ENCODE measurements at regions not wholly inside any gene's neighbourhood (a gene's known extent, or its start where the extent isn't known, plus 50 kb on each side); places are given as distances from the start of the nearest gene placed in this dataset.
"Not testable (repeated sequence)": the region's sequence is repeated elsewhere in the genome, so short reads cannot be mapped to it uniquely, and the experiment has no call there.

DNA sequence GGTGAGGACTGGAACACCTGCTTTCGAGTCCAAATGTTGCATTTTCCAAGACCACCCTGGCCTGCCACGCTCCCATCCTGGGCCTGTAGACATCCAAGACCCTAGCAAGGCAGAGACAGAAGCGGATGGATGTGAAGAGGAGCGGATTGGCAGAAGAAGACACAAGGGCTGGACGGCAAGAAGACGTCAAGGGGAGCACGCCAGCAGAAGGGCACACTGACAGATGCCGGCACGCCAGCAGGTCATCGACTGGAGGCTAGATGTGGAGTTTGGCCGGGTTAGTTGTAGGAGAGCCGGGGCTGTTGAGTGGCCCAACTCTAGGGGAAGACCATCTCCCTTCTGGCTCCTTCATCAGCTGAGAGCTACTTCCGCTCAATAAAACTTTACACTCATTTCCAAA, 251.6 kb downstream of the ZWINT start:
- TF ChIP-seq, protein P1, sequence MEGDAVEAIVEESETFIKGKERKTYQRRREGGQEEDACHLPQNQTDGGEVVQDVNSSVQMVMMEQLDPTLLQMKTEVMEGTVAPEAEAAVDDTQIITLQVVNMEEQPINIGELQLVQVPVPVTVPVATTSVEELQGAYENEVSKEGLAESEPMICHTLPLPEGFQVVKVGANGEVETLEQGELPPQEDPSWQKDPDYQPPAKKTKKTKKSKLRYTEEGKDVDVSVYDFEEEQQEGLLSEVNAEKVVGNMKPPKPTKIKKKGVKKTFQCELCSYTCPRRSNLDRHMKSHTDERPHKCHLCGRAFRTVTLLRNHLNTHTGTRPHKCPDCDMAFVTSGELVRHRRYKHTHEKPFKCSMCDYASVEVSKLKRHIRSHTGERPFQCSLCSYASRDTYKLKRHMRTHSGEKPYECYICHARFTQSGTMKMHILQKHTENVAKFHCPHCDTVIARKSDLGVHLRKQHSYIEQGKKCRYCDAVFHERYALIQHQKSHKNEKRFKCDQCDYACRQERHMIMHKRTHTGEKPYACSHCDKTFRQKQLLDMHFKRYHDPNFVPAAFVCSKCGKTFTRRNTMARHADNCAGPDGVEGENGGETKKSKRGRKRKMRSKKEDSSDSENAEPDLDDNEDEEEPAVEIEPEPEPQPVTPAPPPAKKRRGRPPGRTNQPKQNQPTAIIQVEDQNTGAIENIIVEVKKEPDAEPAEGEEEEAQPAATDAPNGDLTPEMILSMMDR (IDR thresholded peaks at IDR 0.05) = no peak
- no peak for DNase-seq

DNA sequence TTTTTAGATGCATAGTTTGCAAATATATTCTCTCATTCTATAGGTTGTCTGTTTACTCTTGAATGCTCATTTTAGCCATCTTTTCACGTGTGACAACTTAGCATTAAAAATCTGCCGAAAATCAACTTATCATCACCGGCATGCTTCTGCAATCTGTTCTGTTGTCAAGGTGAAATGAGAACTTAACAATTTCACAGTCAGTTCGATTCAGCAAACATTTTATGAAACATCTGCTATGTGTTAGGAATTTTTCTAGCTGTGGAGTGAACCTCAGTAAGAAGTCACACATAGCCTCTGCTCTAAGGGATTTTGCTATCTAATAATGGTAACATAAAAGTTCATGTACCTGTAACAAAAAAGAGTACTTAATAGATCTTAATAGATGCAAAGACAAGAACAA, 256.1 kb downstream of the ZWINT start:
- no peaks in the 10 kb centered on the region for H3K27me3 ChIP-seq (ENCODE audit: low read depth)
- no peak for ATAC-seq
- H3K9me3 ChIP-seq = no peaks in the 10 kb centered on the region
- H3K4me3 ChIP-seq = no peak overlapping the region
- H3K4me1 ChIP-seq = no peaks in the 10 kb centered on the region
- no peak overlapping the region for H3K27ac ChIP-seq
- TF ChIP-seq, protein P1 (IDR thresholded peaks at IDR 0.05) = no peak
- no peaks in the 10 kb centered on the region for H3K36me3 ChIP-seq
- no peak for DNase-seq
- intact Hi-C loops (cut with DNase I) = no loop called here

More for the DNA sequence above, 251.6 kb downstream of the ZWINT start:
- H3K4me1 ChIP-seq = no peaks in the 10 kb centered on the region
- no peaks in the 10 kb centered on the region for H3K36me3 ChIP-seq
- H3K4me3 ChIP-seq = no peak overlapping the region
- no peaks in the 10 kb centered on the region for H3K27me3 ChIP-seq (ENCODE audit: low read depth)
- intact Hi-C loops (cut with DNase I) = no loop called here
- no peak overlapping the region for H3K27ac ChIP-seq
- no peak for ATAC-seq
- no peaks in the 10 kb centered on the region for H3K9me3 ChIP-seq

DNA sequence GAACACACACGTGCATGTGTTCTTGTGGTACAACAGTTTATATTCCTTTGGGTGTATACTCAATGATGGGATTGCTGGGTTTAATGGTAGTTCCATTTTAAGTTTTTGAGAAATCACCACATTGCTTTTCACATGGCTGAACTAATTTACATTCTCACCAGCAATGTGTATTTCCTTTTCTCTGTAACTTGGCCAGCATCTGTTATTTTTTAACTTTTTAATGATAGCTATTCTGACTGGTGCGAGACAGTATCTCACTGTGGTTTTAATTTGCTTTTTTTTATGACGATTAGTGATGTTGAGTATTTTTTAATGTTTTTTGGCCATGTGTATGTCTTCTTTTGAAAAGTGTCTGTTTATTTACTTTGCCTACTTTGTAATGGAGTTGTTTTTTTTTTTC, 256.6 kb downstream of the ZWINT start:
- ATAC-seq = no peak

DNA sequence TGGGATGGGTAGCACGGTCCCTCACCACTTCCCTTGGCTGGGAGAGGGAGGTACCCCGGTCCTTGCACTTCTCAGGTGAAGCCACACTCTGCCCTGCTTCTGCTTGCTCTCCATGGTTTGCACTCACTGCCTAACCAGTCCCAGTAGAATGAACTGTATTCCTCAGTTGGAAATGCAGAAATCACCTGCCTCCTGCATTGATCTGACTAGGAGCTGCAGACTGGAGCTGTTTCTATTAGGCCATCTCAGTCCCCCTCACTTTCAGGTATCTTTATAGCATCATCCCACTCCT, 264.9 kb downstream of the ZWINT start:
- intact Hi-C loops (cut with DNase I) = no loop called here
- no peak overlapping the region for H3K4me3 ChIP-seq
- TF ChIP-seq, protein P1 (IDR thresholded peaks at IDR 0.05) = no peak
- H3K27me3 ChIP-seq (ENCODE audit: low read depth) = no peaks in the 10 kb centered on the region
- DNase-seq (no peak), ATAC-seq (no peak)
- H3K9me3 ChIP-seq = no peaks in the 10 kb centered on the region
- H3K4me1 ChIP-seq = no peaks in the 10 kb centered on the region
- H3K36me3 ChIP-seq = no peaks in the 10 kb centered on the region
- no peak overlapping the region for H3K27ac ChIP-seq

More for the DNA sequence above, 256.6 kb downstream of the ZWINT start:
- Histone ChIP-seq H3K27me3 (ENCODE audit: low read depth) (no peaks in the 10 kb centered on the region), H3K4me1 (no peaks in the 10 kb centered on the region), H3K27ac (no peak overlapping the region), H3K4me3 (no peak overlapping the region), H3K9me3 (no peaks in the 10 kb centered on the region), H3K36me3 (no peaks in the 10 kb centered on the region)
- intact Hi-C loops (cut with DNase I) = no loop called here
- no peak for DNase-seq
- TF ChIP-seq, protein P1 (IDR thresholded peaks at IDR 0.05) = no peak

DNA sequence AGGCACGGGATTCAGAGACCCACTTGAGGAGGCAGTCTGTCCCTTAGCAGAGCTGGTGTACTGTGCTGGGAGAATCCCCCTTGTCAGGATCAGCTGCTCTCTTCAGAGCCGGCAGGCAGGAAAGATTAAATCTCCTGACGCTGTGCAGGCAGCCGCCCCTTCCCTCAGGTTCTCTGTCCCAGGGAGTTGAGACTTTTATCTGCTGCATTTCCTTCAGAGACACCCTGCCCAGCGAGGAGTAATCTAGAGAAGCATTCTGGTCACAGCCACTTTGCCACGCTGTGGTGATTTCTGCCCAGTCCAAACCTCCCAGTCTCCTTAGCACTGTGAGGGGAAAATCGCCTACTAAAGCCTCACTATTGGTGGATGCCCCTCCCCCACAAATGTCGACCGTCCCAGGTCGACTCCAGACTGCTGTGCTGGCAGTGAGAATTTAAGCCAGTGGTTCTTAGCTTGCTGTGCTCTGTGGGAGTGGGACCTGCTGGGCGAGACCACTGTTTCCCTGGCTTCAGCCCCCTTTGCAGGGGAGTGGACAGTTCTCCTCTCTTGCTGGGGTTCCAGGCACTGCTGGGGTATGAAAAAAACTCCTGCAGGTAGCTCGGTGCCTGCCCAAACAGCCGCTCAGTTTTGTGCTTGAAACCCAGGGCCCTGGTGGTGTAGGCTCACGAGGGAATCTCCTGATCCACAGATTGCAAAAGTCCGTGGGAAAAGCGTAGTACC, 265.4 kb downstream of the ZWINT start:
- Histone ChIP-seq H3K27ac (no peak overlapping the region), H3K4me3 (no peak overlapping the region), H3K4me1 (no peaks in the 10 kb centered on the region), H3K27me3 (ENCODE audit: low read depth) (no peaks in the 10 kb centered on the region), H3K9me3 (no peaks in the 10 kb centered on the region), H3K36me3 (no peaks in the 10 kb centered on the region)
- DNase-seq (no peak), ATAC-seq (no peak)
- TF ChIP-seq, protein P1 (IDR thresholded peaks at IDR 0.05) = no peak
- intact Hi-C loops (cut with DNase I) = no loop called here

DNA sequence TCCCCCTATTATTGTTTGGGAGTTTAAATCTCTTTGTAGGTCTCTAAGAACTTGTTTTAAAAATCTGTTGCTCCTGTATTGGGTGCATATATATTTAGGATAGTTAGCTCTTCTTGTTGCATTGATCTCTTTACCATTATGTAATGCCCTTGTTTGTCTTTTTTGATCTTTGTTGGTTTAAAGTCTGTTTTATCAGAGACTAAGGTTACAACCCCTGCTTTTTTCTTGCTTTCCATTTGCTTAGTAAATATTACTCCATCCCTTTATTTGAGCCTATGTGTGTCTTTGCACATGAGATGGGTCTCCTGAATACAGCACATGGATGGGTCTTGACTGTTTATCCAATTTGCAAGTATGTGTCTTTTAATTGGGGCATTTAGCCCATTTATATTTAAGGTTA, 267.4 kb downstream of the ZWINT start:
- intact Hi-C loops (cut with DNase I); H3K9me3 ChIP-seq; H3K27ac ChIP-seq; DNase-seq; H3K36me3 ChIP-seq; H3K4me1 ChIP-seq; ATAC-seq; H3K4me3 ChIP-seq; H3K27me3 ChIP-seq (ENCODE audit: low read depth): not testable (repeated sequence)

Data from lower lobe of right lung (tissue), 2 donors.